Fibroblast of lung (primary cell): ENCODE measurements at regions not wholly inside any gene's neighbourhood (a gene's known extent, or its start where the extent isn't known, plus 50 kb on each side); places are given as distances from the start of the nearest gene placed in this dataset.

Experiments used
- DNase-seq, 2 donors: peaks; one replicate each; pipeline versions ENCODE4 v3.0.0 to v3.0.0-alpha.2; 2010; ENCODE audit warnings: low read depth in 2 of 2
- H2AFZ ChIP-seq: 2 replicates; pipeline ENCODE4 v1.5.1; 2012; ENCODE audit warnings: low read length, control low read depth, inconsistent platforms
- H3K27ac ChIP-seq: 2 replicates; pipeline ENCODE4 v1.5.1; 2011; ENCODE audit warnings: low read length, control low read depth; ENCODE audit not compliant: insufficient read depth
- H3K27me3 ChIP-seq: 2 replicates; pipeline ENCODE4 v1.5.1; 2011; ENCODE audit warnings: mild to moderate bottlenecking, low read length; ENCODE audit not compliant: control insufficient read depth, insufficient read depth
- H3K36me3 ChIP-seq: 2 replicates; pipeline ENCODE4 v1.5.1; 2011; ENCODE audit warnings: low read length; ENCODE audit not compliant: control insufficient read depth, insufficient read depth
- H3K4me1 ChIP-seq: 2 replicates; pipeline ENCODE4 v1.5.1; 2011; ENCODE audit warnings: low read length; ENCODE audit not compliant: control insufficient read depth, insufficient read depth; ENCODE audit errors: extremely low read depth
- H3K4me2 ChIP-seq: 2 replicates; pipeline ENCODE4 v1.5.1; 2011; ENCODE audit warnings: low read length, control low read depth; ENCODE audit not compliant: insufficient read depth; ENCODE audit errors: extremely low read depth
- H3K4me3 ChIP-seq, 4 experiments: fragments of 200-600 bp in 1 of 4; sonication (generic) in 1 of 4; replicated peaks in 1 of 4; 2 replicates each; pipeline ENCODE4 v1.5.1; 2011 to 2016; ENCODE audit warnings: low read length in 4 of 4, low read depth in 3 of 4, mild to moderate bottlenecking in 3 of 4, control low read depth in 2 of 4, inconsistent platforms in 1 of 4, mixed read lengths in 1 of 4; ENCODE audit not compliant: insufficient read depth in 1 of 4; ENCODE audit errors: control extremely low read depth in 1 of 4
- H3K79me2 ChIP-seq: 2 replicates; pipeline ENCODE4 v1.5.1; 2012; ENCODE audit warnings: mild to moderate bottlenecking, low read length, inconsistent platforms; ENCODE audit not compliant: control insufficient read depth, insufficient read depth
- H3K9ac ChIP-seq: 2 replicates; pipeline ENCODE4 v1.5.1; 2011; ENCODE audit warnings: mild to moderate bottlenecking, low read length, control low read depth; ENCODE audit not compliant: insufficient read depth
- H3K9me3 ChIP-seq: 2 replicates; pipeline ENCODE4 v1.5.1; 2012; ENCODE audit warnings: low read depth, low read length; ENCODE audit not compliant: control insufficient read depth, insufficient read depth
- H4K20me1 ChIP-seq: 2 replicates; pipeline ENCODE4 v1.5.1; 2011; ENCODE audit warnings: low read length; ENCODE audit not compliant: control insufficient read depth, insufficient read depth; ENCODE audit errors: extremely low read depth
- CTCF ChIP-seq, 2 donors: IDR thresholded peaks in 1 of 2; conservative IDR thresholded peaks in 1 of 2; 1 replicate in 1 of 2; 2 replicates in 1 of 2; pipeline ENCODE4 v1.5.1; 2011 to 2012; ENCODE audit warnings: low read length in 2 of 2, control low read depth in 1 of 2, inconsistent platforms in 1 of 2, low read depth in 1 of 2, mild to moderate bottlenecking in 1 of 2
- EZH2 ChIP-seq: IDR thresholded peaks from 2 replicates; pipeline ENCODE4 v1.5.1; 2012; ENCODE audit warnings: low read length, control low read depth, mild to moderate bottlenecking; ENCODE audit errors: missing control alignments

- Histone ChIP-seq H3K4me3 (peak overlapping the region in 1 of 4 experiments; percentile 11), H3K9me3 (no peaks in the 10 kb centered on the region), H2AFZ (no peak overlapping the region), H3K27me3 (no peaks in the 10 kb centered on the region), H3K36me3 (no peaks in the 10 kb centered on the region), H3K9ac (no peak overlapping the region), H3K4me1 (no peaks in the 10 kb centered on the region), H3K4me2 (no peak overlapping the region), H4K20me1 (no peaks in the 10 kb centered on the region), H3K79me2 (no peaks in the 10 kb centered on the region), H3K27ac (no peak overlapping the region)
- peak; percentile 78 to 92 for DNase-seq
- no peak for TF ChIP-seq CTCF (conservative IDR thresholded peaks at IDR 0.05 in 1 of 2, IDR thresholded peaks at IDR 0.05 in 1 of 2; ENCODE audit: low read depth in 1 of 2, low read length in 2 of 2)
- TF ChIP-seq EZH2 = no peak
Observed at GRCh38 chr10:62992145-62992721, 140.9 kb upstream of the NRBF2 start.

DNA sequence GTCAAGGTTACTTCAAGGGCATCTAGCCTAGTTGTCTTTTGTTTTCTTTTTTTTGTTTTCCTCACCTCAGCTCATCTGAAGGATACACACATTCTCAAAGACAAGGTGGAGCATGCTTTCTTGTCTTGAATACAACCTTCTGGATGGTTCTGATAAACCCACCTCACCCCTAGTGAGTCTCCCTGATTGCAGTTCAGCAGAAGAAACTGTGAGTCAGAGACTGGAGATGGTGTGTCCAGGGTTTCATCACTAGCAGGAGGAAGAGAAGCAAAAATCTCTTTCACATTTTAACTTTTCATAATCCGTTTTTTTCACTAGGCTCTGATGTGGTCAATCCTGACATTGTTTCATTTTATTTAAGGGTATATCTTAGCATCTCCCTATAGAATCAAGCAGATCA is 143.0 kb upstream of the NRBF2 start:
- Histone ChIP-seq H3K36me3 (no peaks in the 10 kb centered on the region), H3K4me2 (no peak overlapping the region), H3K4me3 (no peak overlapping the region), H4K20me1 (no peaks in the 10 kb centered on the region), H3K27me3 (no peaks in the 10 kb centered on the region), H2AFZ (no peak overlapping the region), H3K9me3 (no peaks in the 10 kb centered on the region), H3K9ac (no peak overlapping the region), H3K4me1 (no peaks in the 10 kb centered on the region), H3K79me2 (no peaks in the 10 kb centered on the region), H3K27ac (no peak overlapping the region)
- DNase-seq = no peak
- TF ChIP-seq CTCF (conservative IDR thresholded peaks at IDR 0.05 in 1 of 2, IDR thresholded peaks at IDR 0.05 in 1 of 2; ENCODE audit: low read depth in 1 of 2, low read length in 2 of 2) = no peak
- no peak for TF ChIP-seq EZH2

DNA sequence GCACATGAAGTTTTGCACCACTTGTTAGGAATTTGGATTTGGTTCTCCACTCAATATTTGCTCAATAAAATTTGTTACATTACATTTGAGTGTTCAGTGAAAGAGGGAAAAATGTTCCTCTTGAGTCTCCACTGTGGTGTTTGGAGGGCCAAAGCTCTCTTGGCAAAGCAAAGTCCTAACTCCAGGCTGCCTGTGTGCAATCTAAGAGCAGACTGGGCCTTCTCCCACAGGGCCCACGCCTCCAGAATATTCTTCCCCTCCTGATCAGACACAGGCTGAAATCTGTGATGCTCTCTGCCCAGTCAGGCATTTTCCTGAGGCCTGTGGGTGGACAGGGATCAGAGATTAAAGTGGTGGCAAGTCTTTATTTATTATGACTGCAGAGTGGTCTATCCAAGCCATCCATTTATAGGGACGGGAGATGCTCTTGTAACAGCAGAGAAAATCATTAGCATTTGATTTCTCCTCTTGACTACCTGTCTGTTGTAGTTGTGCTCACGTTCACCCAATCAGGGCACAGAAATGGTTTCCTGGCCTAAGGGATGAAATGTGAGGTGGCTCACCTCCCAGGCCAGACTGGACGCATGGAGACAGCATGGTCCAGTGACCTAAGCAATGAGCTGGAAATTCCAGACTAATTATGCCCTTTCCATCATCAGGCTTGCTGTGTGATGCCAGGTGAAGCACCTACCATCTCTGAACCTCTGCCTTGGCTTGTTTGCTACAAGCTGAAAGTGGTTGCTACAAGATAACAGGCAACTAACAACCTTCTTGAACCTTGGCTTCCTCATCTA is 147.1 kb upstream of the NRBF2 start:
- Histone ChIP-seq H4K20me1 (no peaks in the 10 kb centered on the region), H3K9me3 (no peaks in the 10 kb centered on the region), H3K27ac (no peak overlapping the region), H2AFZ (no peak overlapping the region), H3K79me2 (no peaks in the 10 kb centered on the region), H3K4me2 (no peak overlapping the region), H3K9ac (no peak overlapping the region), H3K27me3 (no peaks in the 10 kb centered on the region), H3K36me3 (no peaks in the 10 kb centered on the region), H3K4me3 (no peak overlapping the region), H3K4me1 (no peaks in the 10 kb centered on the region)
- no peak for TF ChIP-seq CTCF (conservative IDR thresholded peaks at IDR 0.05 in 1 of 2, IDR thresholded peaks at IDR 0.05 in 1 of 2; ENCODE audit: low read depth in 1 of 2, low read length in 2 of 2)
- TF ChIP-seq EZH2 = no peak
- DNase-seq = no peak
